Adrenal gland (tissue), 9 donors: ENCODE measurements at regions not wholly inside any gene's neighbourhood (a gene's known extent, or its start where the extent isn't known, plus 50 kb on each side); places are given as distances from the start of the nearest gene placed in this dataset.

Experiments used
- DNase-seq, 7 donors: peaks; one replicate each; pipeline ENCODE4 v3.0.0-alpha.2; 2019 to 2020
- H3K27ac ChIP-seq, 5 donors: fragments of 200-600 bp; sonication (generic) in 4 of 5; 1 replicate in 3 of 5; 2 replicates in 2 of 5; pipeline versions ENCODE4 v1.5.1 to v1.8.0; 2016 to 2020; ENCODE audit warnings: mild to moderate bottlenecking in 1 of 5
- H3K27me3 ChIP-seq: fragments of 200-600 bp; 2 replicates; pipeline ENCODE4 v1.8.0; 2021
- H3K36me3 ChIP-seq, 2 donors: fragments of 200-600 bp; replicated peaks in 1 of 2; 1 replicate in 1 of 2; 2 replicates in 1 of 2; pipeline versions ENCODE4 v1.5.1 to v1.8.0; 2018 to 2022
- H3K4me1 ChIP-seq, 2 donors: fragments of 200-600 bp; replicated peaks in 1 of 2; 1 replicate in 1 of 2; 2 replicates in 1 of 2; pipeline versions ENCODE4 v1.5.1 to v1.8.0; 2018 to 2021
- H3K4me3 ChIP-seq, 4 donors: fragments of 200-600 bp; sonication (generic) in 3 of 4; one replicate each; pipeline ENCODE4 v1.5.1; 2016 to 2018
- H3K9me3 ChIP-seq, 3 donors: fragments of 200-600 bp; sonication (generic) in 1 of 3; replicated peaks in 1 of 3; 1 replicate in 2 of 3; 2 replicates in 1 of 3; pipeline versions ENCODE4 v1.5.1 to v1.8.0; 2016 to 2021
- CTCF ChIP-seq, 6 experiments: fragments of 450-650 bp in 4 of 6; fragments of 200-600 bp in 2 of 6; sonication (generic) in 1 of 6; IDR thresholded peaks; 1 replicate in 5 of 6; 2 replicates in 1 of 6; pipeline versions ENCODE4 v1.5.1 to v1.8.0; 2016 to 2021; ENCODE audit warnings: antibody characterized with exemption in 6 of 6, mild to moderate bottlenecking in 2 of 6, moderate library complexity in 1 of 6
- POLR2A ChIP-seq, 2 donors: fragments of 450-650 bp; IDR thresholded peaks; one replicate each; pipeline ENCODE4 v1.6.1; 2017; ENCODE audit warnings: antibody characterized with exemption in 2 of 2, mild to moderate bottlenecking in 2 of 2, moderate library complexity in 1 of 2
- WGBS, 4 donors: extraction: QIAGEN DNeasy Blood & Tissue Kit in 2 of 4; methylation state at CpG; one replicate each; pipeline versions ENCODE4 v1.1.5 to v1.1.7; 2013 to 2017; 5-methylcytosine and 5-hydroxymethylcytosine counted together
- intact Hi-C, 2 donors: fragments of 100-400 bp; cut with DNase I; formaldehyde crosslinking; loops; one replicate each; pipeline versions ENCODE4 v1.14.1 to v1.15.0; 2022 to 2023
- donor health status: healthy with polysubstance abuse.
- donor health status: Bipolar disorder and iron deficiency.
- donor health status: DM: yes; HTN: yes; CAD: no.
- donor health status: DM: no; HTN: no; CAD: no.
- donor health status: DM: no; HTN: no; CAD: no.

GRCh38 chr6:150712505-150713252 lies 113.0 kb downstream of the PLEKHG1 start:
- 80 to 93% (median 84%) methylated on average over 7 of the region's 7 CpGs for WGBS, 4 donors
- Histone ChIP-seq H3K27me3 (no peaks in the 10 kb centered on the region), H3K36me3 (no peaks in the 10 kb centered on the region), H3K4me3 (no peak overlapping the region), H3K9me3 (no peaks in the 10 kb centered on the region), H3K27ac (no peak overlapping the region), H3K4me1 (no peaks in the 10 kb centered on the region)
- no peak for TF ChIP-seq POLR2A (IDR thresholded peaks at IDR 0.05)
- no peak for TF ChIP-seq CTCF (IDR thresholded peaks at IDR 0.05)
- intact Hi-C loops, result no loop called here
- no peak for DNase-seq

GRCh38 chr6:150713487-150713886 lies 113.8 kb downstream of the PLEKHG1 start:
- H3K4me1 ChIP-seq, result no peaks in the 10 kb centered on the region
- DNase-seq, result no peak
- no peak overlapping the region for H3K4me3 ChIP-seq
- intact Hi-C loops, result no loop called here
- TF ChIP-seq POLR2A (IDR thresholded peaks at IDR 0.05), result no peak
- no peak for TF ChIP-seq CTCF (IDR thresholded peaks at IDR 0.05)
- H3K27ac ChIP-seq, result no peak overlapping the region
- no peaks in the 10 kb centered on the region for H3K9me3 ChIP-seq
- 62 to 87% (median 81%) methylated on average over 2 of the region's 2 CpGs for WGBS, 4 donors
- H3K27me3 ChIP-seq, result no peaks in the 10 kb centered on the region
- no peaks in the 10 kb centered on the region for H3K36me3 ChIP-seq

- Histone ChIP-seq H3K4me3 (no peak overlapping the region), H3K36me3 (no peaks in the 10 kb centered on the region), H3K27ac (no peak overlapping the region), H3K4me1 (no peaks in the 10 kb centered on the region), H3K27me3 (no peaks in the 10 kb centered on the region), H3K9me3 (no peaks in the 10 kb centered on the region)
- TF ChIP-seq CTCF (IDR thresholded peaks at IDR 0.05) (no peak), POLR2A (IDR thresholded peaks at IDR 0.05) (no peak)
- DNase-seq, result no peak
- WGBS, 4 donors, result 73 to 80% (median 77%) methylated on average over 3 of the region's 3 CpGs
- intact Hi-C loops, result no loop called here
These were observed 114.2 kb downstream of the PLEKHG1 start for GRCh38 chr6:150713931-150714330.

GRCh38 chr6:150715133-150715532 lies 115.4 kb downstream of the PLEKHG1 start:
- WGBS, 4 donors, result 87 to 91% (median 89%) methylated on average over 7 of the region's 7 CpGs
- intact Hi-C loops, result no loop called here
- Histone ChIP-seq H3K4me3 (no peak overlapping the region), H3K4me1 (no peaks in the 10 kb centered on the region), H3K9me3 (no peaks in the 10 kb centered on the region), H3K27ac (no peak overlapping the region), H3K27me3 (no peaks in the 10 kb centered on the region), H3K36me3 (no peaks in the 10 kb centered on the region)
- TF ChIP-seq CTCF (IDR thresholded peaks at IDR 0.05) (no peak), POLR2A (IDR thresholded peaks at IDR 0.05) (no peak)
- no peak for DNase-seq
